Suprapubic skin (tissue), 4 donors: ENCODE measurements at regions not wholly inside any gene's neighbourhood (a gene's known extent, or its start where the extent isn't known, plus 50 kb on each side); places are given as distances from the start of the nearest gene placed in this dataset.

Experiments used
- CTCF ChIP-seq, 2 donors: fragments of 200-600 bp in 1 of 2; fragments of 450-650 bp in 1 of 2; sonication (generic) in 1 of 2; IDR thresholded peaks; one replicate each; pipeline ENCODE4 v1.5.1; 2016 to 2019; ENCODE audit warnings: antibody characterized with exemption in 2 of 2, mild to moderate bottlenecking in 1 of 2, moderate library complexity in 1 of 2
- POLR2A ChIP-seq, 2 donors: fragments of 450-650 bp; IDR thresholded peaks; one replicate each; pipeline ENCODE4 v1.6.1; 2017; ENCODE audit warnings: antibody characterized with exemption in 2 of 2, mild to moderate bottlenecking in 2 of 2, moderate library complexity in 2 of 2
- POLR2AphosphoS5 ChIP-seq, 3 donors: sonication (generic); formaldehyde crosslinking; IDR thresholded peaks; one replicate each; pipeline ENCODE4 v1.6.1; 2017; ENCODE audit warnings: antibody characterized with exemption in 3 of 3

DNA sequence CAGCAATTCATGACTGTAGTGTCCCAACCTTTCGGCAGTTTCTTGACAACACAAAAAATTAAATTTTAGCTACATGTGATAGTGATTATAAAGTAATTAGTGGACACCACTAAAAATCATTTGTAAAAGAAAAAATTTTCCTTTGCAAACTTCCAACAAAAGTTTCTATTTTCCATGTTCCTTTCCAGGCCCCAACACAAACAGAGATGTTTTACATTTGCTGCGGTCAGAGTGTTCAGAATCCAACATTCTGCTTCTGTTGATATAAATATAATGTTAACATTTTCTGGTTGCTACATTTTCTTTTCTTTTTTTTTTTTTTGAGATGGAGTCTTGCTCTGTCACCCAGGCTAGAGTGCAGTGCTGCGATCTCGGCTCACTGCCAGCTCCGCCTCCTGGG is 54.9 kb upstream of the WLS start:
- TF ChIP-seq POLR2AphosphoS5 (IDR thresholded peaks at IDR 0.05) (no peak), CTCF (IDR thresholded peaks at IDR 0.05) (no peak), POLR2A (IDR thresholded peaks at IDR 0.05) (no peak)
